HFF-Myc (cell line): ENCODE measurements at regions not wholly inside any gene's neighbourhood (a gene's known extent, or its start where the extent isn't known, plus 50 kb on each side); places are given as distances from the start of the nearest gene placed in this dataset.

ENCODE experiments used
- DNase-seq: peaks from one replicate; pipeline ENCODE4 v3.0.0-alpha.2; 2011; ENCODE audit warnings: low read depth; ENCODE audit errors: extremely low read depth
- H3K4me3 ChIP-seq: replicated peaks from 2 replicates; pipeline ENCODE4 v1.5.1; 2011; ENCODE audit warnings: low read depth, mild to moderate bottlenecking, control low read depth, low read length
- TF ChIP-seq, protein P1 (sequence below): IDR thresholded peaks from 2 replicates; pipeline ENCODE4 v1.5.1; 2012; ENCODE audit warnings: mild to moderate bottlenecking, low read depth, low read length, control low read depth; ENCODE audit errors: missing control alignments

- DNase-seq, result no peak
- H3K4me3 ChIP-seq, result no peak overlapping the region
- TF ChIP-seq, protein P1, sequence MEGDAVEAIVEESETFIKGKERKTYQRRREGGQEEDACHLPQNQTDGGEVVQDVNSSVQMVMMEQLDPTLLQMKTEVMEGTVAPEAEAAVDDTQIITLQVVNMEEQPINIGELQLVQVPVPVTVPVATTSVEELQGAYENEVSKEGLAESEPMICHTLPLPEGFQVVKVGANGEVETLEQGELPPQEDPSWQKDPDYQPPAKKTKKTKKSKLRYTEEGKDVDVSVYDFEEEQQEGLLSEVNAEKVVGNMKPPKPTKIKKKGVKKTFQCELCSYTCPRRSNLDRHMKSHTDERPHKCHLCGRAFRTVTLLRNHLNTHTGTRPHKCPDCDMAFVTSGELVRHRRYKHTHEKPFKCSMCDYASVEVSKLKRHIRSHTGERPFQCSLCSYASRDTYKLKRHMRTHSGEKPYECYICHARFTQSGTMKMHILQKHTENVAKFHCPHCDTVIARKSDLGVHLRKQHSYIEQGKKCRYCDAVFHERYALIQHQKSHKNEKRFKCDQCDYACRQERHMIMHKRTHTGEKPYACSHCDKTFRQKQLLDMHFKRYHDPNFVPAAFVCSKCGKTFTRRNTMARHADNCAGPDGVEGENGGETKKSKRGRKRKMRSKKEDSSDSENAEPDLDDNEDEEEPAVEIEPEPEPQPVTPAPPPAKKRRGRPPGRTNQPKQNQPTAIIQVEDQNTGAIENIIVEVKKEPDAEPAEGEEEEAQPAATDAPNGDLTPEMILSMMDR, result no peak
These were observed 81.3 kb upstream of the GNAO1 start for GRCh38 chr16:56109994-56110393.

- no peak for DNase-seq
- no peak overlapping the region for H3K4me3 ChIP-seq
- TF ChIP-seq, protein P1, result no peak
These were observed 82.1 kb upstream of the GNAO1 start for GRCh38 chr16:56109205-56109604.

DNA sequence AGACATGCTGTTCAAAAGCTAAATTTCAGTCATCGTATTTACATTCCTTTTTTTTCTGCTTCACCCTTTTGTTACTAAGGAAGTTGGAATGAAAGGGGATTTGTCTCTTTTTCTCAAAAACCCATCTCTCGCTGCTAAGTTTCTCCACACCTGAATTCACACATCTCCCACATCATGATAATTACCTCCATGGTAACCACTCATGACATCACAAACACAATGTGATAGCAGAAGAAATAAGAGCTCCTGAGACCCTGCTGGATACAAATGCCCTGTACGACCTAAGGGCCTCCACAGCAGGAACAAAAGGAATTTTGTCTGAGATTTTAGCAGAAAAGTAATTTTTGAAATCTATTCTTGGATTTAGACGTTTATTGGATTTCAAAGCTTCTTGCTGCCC is 82.6 kb upstream of the GNAO1 start:
- H3K4me3 ChIP-seq, result no peak overlapping the region
- no peak for DNase-seq
- TF ChIP-seq, protein P1, result no peak

GRCh38 chr16:56108056-56108471 is 83.2 kb upstream of the GNAO1 start:
- TF ChIP-seq, protein P1, result no peak
- DNase-seq, result no peak
- no peak overlapping the region for H3K4me3 ChIP-seq

DNA sequence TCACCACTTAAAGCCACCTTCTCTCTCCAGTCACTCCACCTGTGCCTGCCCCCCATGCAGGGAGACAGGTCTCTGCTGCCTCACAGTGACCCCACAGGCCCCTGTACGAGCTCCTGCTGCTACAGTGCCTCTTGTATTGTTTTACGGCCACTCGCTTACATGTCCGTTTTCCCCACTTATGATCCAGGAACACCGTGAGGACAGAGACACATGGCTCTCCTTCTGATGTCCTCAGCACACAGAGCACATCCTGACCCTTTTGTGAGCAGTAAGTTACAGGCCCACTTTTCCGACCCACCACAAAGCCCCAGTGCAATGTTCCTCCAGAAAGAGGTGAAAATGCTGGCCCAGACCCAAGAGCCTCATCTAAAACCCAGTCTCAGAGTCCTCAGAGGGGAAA is 84.8 kb upstream of the GNAO1 start:
- TF ChIP-seq, protein P1, result no peak
- no peak overlapping the region for H3K4me3 ChIP-seq
- DNase-seq, result no peak

DNA sequence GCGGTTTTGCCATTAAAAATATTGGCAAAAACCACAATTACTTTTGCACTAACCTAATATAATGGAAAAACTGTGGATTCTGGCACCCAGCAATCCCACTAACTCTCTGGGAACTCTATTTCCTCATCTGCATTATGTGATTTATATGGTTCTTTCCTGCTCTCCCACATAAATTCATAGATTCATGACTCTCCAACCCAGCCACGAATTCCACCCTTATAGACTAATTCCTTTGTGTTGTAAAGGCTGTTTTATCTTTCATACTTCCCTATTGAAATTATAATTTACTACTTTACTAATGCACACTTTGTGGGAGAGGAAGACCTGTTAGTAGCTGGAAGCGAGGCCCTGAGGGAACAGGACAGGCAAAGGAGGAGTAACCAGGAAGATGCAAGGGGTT is 88.4 kb upstream of the GNAO1 start:
- TF ChIP-seq, protein P1, result no peak
- DNase-seq, result no peak
- H3K4me3 ChIP-seq, result no peak overlapping the region

GRCh38 chr16:56102183-56102686 is 89.1 kb upstream of the GNAO1 start:
- no peak for DNase-seq
- TF ChIP-seq, protein P1, result no peak
- no peak overlapping the region for H3K4me3 ChIP-seq
